WTC11 (cell line): ENCODE measurements at regions not wholly inside any gene's neighbourhood (a gene's known extent, or its start where the extent isn't known, plus 50 kb on each side); places are given as distances from the start of the nearest gene placed in this dataset.

Source experiments
- ATAC-seq: fragments of 200-7000 bp; cut with Tn5 transposase; 2 replicates; pipeline ENCODE4 v1.10.0; 2021; ENCODE audit warnings: mild to moderate bottlenecking, moderate library complexity
- CTCF ChIA-PET: fragments of 300-600 bp; sonication (Branson Sonifier 250); formaldehyde crosslinking; loops from one replicate; lab custom pipeline; 2021; ENCODE audit warnings: antibody characterized with exemption; lab: Charles Lee
- POLR2A ChIA-PET: fragments of 350-600 bp; sonication (Branson Sonifier 250); formaldehyde crosslinking; loops from one replicate; lab custom pipeline; 2021; ENCODE audit warnings: antibody characterized with exemption; lab: Charles Lee
- DNase-seq: peaks from one replicate; pipeline ENCODE4 v3.0.0; 2021; ENCODE audit warnings: low spot score
- H3K27ac Mint-ChIP-seq: 2 replicates; pipeline ENCODE4 v1.8.0; 2021; ENCODE audit warnings: mixed read lengths
- H3K27me3 Mint-ChIP-seq: 2 replicates; pipeline ENCODE4 v1.8.0; 2021; ENCODE audit warnings: low read depth, mild to moderate bottlenecking, moderate library complexity, mixed read lengths
- H3K36me3 Mint-ChIP-seq: 2 replicates; pipeline ENCODE4 v1.8.0; 2021; ENCODE audit warnings: mixed read lengths
- H3K4me1 Mint-ChIP-seq: 2 replicates; pipeline ENCODE4 v1.8.0; 2022; ENCODE audit warnings: mixed read lengths
- H3K4me3 Mint-ChIP-seq: 2 replicates; pipeline ENCODE4 v1.8.0; 2021; ENCODE audit warnings: mild to moderate bottlenecking, moderate library complexity, mixed read lengths
- H3K9me3 Mint-ChIP-seq: 2 replicates; pipeline ENCODE4 v1.8.0; 2021; ENCODE audit warnings: mixed read lengths
- ATF1 ChIP-seq: sonication (generic); formaldehyde crosslinking; IDR thresholded peaks from 2 replicates; pipeline ENCODE4 v1.8.1; 2023; ENCODE audit warnings: mild to moderate bottlenecking, moderate library complexity, missing genetic modification reagents
- ATF2 ChIP-seq: sonication (generic); formaldehyde crosslinking; IDR thresholded peaks from 2 replicates; pipeline ENCODE4 v1.8.1; 2022; ENCODE audit warnings: low read depth, missing genetic modification reagents, borderline replicate concordance
- CREM ChIP-seq: sonication (generic); formaldehyde crosslinking; IDR thresholded peaks from 2 replicates; pipeline ENCODE4 v1.8.1; 2022; ENCODE audit warnings: mild to moderate bottlenecking, missing genetic modification reagents, moderate library complexity
- CTCF ChIP-seq: fragments of 200-600 bp; IDR thresholded peaks from 2 replicates; pipeline ENCODE4 v1.8.0; 2022; ENCODE audit warnings: antibody characterized with exemption
- GRHL2 ChIP-seq: fragments of 250-450 bp; sonication (Bioruptor Pico); IDR thresholded peaks from 2 replicates; pipeline ENCODE4 v1.8.0; 2022; ENCODE audit warnings: mild to moderate bottlenecking, moderate library complexity; ENCODE audit not compliant: insufficient replicate concordance, severe bottlenecking
- MYBL2 ChIP-seq: sonication (generic); formaldehyde crosslinking; IDR thresholded peaks from 2 replicates; pipeline ENCODE4 v1.8.1; 2023; ENCODE audit warnings: mild to moderate bottlenecking, moderate library complexity, missing genetic modification reagents
- NFATC4 ChIP-seq: fragments of 250-450 bp; sonication (Bioruptor Pico); IDR thresholded peaks from 2 replicates; pipeline ENCODE4 v1.9.0; 2021; ENCODE audit warnings: mild to moderate bottlenecking
- NFYB ChIP-seq: sonication (generic); formaldehyde crosslinking; conservative IDR thresholded peaks from 2 replicates; pipeline ENCODE4 v1.8.0; 2022; ENCODE audit warnings: low read depth, missing genetic modification reagents
- PRRX2 ChIP-seq: fragments of 250-450 bp; sonication (Bioruptor Pico); IDR thresholded peaks from 2 replicates; pipeline ENCODE4 v1.8.0; 2021; ENCODE audit warnings: mild to moderate bottlenecking
- RORB ChIP-seq: fragments of 250-450 bp; sonication (Bioruptor Pico); IDR thresholded peaks from 2 replicates; pipeline ENCODE4 v1.9.0; 2021; ENCODE audit warnings: mild to moderate bottlenecking
- STAT6 ChIP-seq: sonication (generic); formaldehyde crosslinking; conservative IDR thresholded peaks from 2 replicates; pipeline ENCODE4 v1.8.1; 2023; ENCODE audit warnings: mild to moderate bottlenecking, low read depth, missing genetic modification reagents, moderate library complexity
- TEAD1 ChIP-seq: sonication (generic); formaldehyde crosslinking; IDR thresholded peaks from 2 replicates; pipeline ENCODE4 v1.8.0; 2022; ENCODE audit warnings: mild to moderate bottlenecking, missing genetic modification reagents
- USF1 ChIP-seq: sonication (generic); formaldehyde crosslinking; IDR thresholded peaks from 2 replicates; pipeline ENCODE4 v1.8.0; 2022; ENCODE audit warnings: mild to moderate bottlenecking, missing genetic modification reagents
- ZBTB21 ChIP-seq: sonication (generic); formaldehyde crosslinking; IDR thresholded peaks from 2 replicates; pipeline ENCODE4 v1.8.1; 2023; ENCODE audit warnings: mild to moderate bottlenecking, missing genetic modification reagents, borderline replicate concordance
- ZNF219 ChIP-seq: sonication (generic); formaldehyde crosslinking; IDR thresholded peaks from 2 replicates; pipeline ENCODE4 v1.8.0; 2023; ENCODE audit warnings: missing genetic modification reagents, mild to moderate bottlenecking, borderline replicate concordance
- ZNF423 ChIP-seq: fragments of 250-450 bp; sonication (Bioruptor Pico); IDR thresholded peaks from 2 replicates; pipeline ENCODE4 v2.1.2; 2022; ENCODE audit warnings: mild to moderate bottlenecking, moderate library complexity
- TF ChIP-seq, protein P1 (sequence below): fragments of 250-450 bp; sonication (Bioruptor Pico); IDR thresholded peaks from 2 replicates; pipeline ENCODE4 v1.9.0; 2021; ENCODE audit warnings: moderate library complexity, mild to moderate bottlenecking, inconsistent platforms, borderline replicate concordance
- TF ChIP-seq, protein P2 (sequence below): fragments of 250-450 bp; sonication (Bioruptor Pico); IDR thresholded peaks from 2 replicates; pipeline ENCODE4 v2.1.2; 2022; ENCODE audit warnings: mild to moderate bottlenecking, moderate library complexity
- TF ChIP-seq, protein P3 (sequence below): sonication (generic); formaldehyde crosslinking; IDR thresholded peaks from 2 replicates; pipeline ENCODE4 v1.8.1; 2023; ENCODE audit warnings: mild to moderate bottlenecking, missing genetic modification reagents, moderate library complexity
- TF ChIP-seq, protein P4 (sequence below): fragments of 250-450 bp; sonication (Bioruptor Pico); IDR thresholded peaks from 2 replicates; pipeline ENCODE4 v1.8.0; 2021; ENCODE audit warnings: mild to moderate bottlenecking
- TF ChIP-seq, protein P5 (sequence below): fragments of 250-450 bp; sonication (Bioruptor Pico); conservative IDR thresholded peaks from 2 replicates; pipeline ENCODE4 v1.9.0; 2021; ENCODE audit warnings: mild to moderate bottlenecking

- ATAC-seq (no peak), DNase-seq (no peak)
- Mint-ChIP-seq H3K27me3 (peaks cover 15% of the 10 kb centered on the region), H3K4me3 (no peak overlapping the region), H3K27ac (no peak overlapping the region), H3K9me3 (peaks cover 39% of the 10 kb centered on the region), H3K36me3 (peaks cover 44% of the 10 kb centered on the region), H3K4me1 (no peaks in the 10 kb centered on the region)
- ChIA-PET CTCF (no interaction called here), POLR2A (no interaction called here)
- TF ChIP-seq, protein P1, sequence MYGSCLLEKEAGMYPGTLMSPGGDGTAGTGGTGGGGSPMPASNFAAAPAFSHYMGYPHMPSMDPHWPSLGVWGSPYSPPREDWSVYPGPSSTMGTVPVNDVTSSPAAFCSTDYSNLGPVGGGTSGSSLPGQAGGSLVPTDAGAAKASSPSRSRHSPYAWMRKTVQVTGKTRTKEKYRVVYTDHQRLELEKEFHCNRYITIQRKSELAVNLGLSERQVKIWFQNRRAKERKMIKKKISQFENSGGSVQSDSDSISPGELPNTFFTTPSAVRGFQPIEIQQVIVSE (CRISPR knock-in tag): no peak
- TF ChIP-seq CTCF (no peak), ZNF219 (no peak), ZBTB21 (CRISPR knock-in tag) (no peak), ATF2 (CRISPR knock-in tag) (no peak), PRRX2 (CRISPR knock-in tag) (no peak), USF1 (CRISPR knock-in tag) (no peak), ATF1 (CRISPR knock-in tag) (no peak)
- TF ChIP-seq, protein P2, sequence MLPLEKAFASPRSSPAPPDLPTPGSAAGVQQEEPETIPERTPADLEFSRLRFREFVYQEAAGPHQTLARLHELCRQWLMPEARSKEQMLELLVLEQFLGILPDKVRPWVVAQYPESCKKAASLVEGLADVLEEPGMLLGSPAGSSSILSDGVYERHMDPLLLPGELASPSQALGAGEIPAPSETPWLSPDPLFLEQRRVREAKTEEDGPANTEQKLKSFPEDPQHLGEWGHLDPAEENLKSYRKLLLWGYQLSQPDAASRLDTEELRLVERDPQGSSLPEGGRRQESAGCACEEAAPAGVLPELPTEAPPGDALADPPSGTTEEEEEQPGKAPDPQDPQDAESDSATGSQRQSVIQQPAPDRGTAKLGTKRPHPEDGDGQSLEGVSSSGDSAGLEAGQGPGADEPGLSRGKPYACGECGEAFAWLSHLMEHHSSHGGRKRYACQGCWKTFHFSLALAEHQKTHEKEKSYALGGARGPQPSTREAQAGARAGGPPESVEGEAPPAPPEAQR (CRISPR knock-in tag): no peak
Observed at GRCh38 chr18:78652001-78652545, 327.5 kb upstream of the SALL3 start.

DNA sequence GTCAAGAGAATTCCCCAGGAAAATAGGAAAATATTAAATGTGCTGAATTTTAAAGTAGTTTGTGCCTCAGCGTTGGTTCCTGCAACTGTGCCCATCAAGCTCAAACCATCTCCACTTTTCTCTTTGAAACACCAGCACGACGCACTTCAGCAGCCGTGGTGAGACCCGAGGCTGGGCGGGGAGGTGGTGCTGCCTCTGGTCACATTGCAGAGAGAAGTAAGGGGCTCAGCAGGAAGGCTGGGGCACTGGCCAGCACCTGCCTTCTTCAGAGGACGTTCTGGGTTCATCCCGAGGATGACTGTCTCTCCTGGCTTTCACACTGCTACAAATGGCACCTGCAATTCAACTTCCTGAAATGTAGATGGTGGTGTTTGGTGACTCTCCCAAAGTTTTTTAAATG, 323.7 kb upstream of the SALL3 start:
- ChIA-PET POLR2A (no interaction called here), CTCF (no interaction called here)
- no peak overlapping the region for H3K4me3 Mint-ChIP-seq
- TF ChIP-seq, protein P3, sequence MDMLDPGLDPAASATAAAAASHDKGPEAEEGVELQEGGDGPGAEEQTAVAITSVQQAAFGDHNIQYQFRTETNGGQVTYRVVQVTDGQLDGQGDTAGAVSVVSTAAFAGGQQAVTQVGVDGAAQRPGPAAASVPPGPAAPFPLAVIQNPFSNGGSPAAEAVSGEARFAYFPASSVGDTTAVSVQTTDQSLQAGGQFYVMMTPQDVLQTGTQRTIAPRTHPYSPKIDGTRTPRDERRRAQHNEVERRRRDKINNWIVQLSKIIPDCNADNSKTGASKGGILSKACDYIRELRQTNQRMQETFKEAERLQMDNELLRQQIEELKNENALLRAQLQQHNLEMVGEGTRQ: no peak
- TF ChIP-seq MYBL2 (CRISPR knock-in tag): no peak
- TF ChIP-seq CREM (CRISPR knock-in tag): no peak
- TF ChIP-seq RORB: no peak
- TF ChIP-seq ZNF423 (CRISPR knock-in tag): no peak
- no peak for TF ChIP-seq NFATC4
- no peak for TF ChIP-seq USF1 (CRISPR knock-in tag)
- TF ChIP-seq GRHL2: no peak
- no peak for TF ChIP-seq STAT6 (CRISPR knock-in tag)
- TF ChIP-seq, protein P4, sequence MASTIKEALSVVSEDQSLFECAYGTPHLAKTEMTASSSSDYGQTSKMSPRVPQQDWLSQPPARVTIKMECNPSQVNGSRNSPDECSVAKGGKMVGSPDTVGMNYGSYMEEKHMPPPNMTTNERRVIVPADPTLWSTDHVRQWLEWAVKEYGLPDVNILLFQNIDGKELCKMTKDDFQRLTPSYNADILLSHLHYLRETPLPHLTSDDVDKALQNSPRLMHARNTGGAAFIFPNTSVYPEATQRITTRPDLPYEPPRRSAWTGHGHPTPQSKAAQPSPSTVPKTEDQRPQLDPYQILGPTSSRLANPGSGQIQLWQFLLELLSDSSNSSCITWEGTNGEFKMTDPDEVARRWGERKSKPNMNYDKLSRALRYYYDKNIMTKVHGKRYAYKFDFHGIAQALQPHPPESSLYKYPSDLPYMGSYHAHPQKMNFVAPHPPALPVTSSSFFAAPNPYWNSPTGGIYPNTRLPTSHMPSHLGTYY (CRISPR knock-in tag): no peak
- TF ChIP-seq TEAD1 (CRISPR knock-in tag): no peak
- TF ChIP-seq NFYB (CRISPR knock-in tag): no peak
- no peak for TF ChIP-seq ZNF219
- TF ChIP-seq, protein P5, sequence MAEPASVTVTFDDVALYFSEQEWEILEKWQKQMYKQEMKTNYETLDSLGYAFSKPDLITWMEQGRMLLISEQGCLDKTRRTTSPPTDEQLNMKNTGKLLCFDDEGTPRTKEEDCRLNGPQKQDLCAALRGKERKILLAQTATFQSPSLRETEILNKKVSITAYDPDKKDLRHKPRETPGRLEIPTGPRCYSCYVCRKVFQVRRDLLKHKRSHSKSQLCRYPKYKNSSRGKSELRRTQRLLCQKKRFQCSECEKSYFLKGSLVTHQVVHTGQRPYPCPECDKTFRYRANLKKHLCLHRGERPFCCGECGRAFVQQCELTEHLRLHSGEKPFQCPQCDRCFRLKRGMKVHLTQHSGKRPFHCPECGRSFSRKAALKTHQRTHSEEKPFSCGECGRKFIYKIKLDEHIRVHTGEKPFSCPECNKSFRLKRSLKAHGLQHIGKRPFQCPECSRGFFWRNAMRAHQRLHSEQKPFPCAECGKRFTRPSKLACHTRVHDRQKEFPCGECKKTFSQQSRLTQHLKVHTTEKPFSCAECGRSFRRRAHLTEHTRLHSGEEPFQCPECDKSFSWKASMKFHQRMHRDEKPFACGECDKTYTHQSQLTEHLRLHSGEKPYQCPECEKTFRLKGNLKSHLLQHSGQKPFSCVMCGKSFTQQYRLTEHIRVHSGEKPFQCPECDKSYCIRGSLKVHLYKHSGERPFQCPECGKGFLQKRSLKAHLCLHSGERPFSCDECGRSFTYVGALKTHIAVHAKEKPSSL: no peak

More for the DNA sequence above, 323.7 kb upstream of the SALL3 start:
- ATAC-seq (no peak), DNase-seq (no peak)
- Mint-ChIP-seq H3K9me3 (peaks cover 23% of the 10 kb centered on the region), H3K36me3 (peaks cover 37% of the 10 kb centered on the region), H3K27me3 (peaks cover 17% of the 10 kb centered on the region), H3K4me1 (no peaks in the 10 kb centered on the region), H3K27ac (no peak overlapping the region)
